ENCODE measurements at regions not wholly inside any gene's neighbourhood (a gene's known extent, or its start where the extent isn't known, plus 50 kb on each side); places are given as distances from the start of the nearest gene placed in this dataset.

- TF ChIP-seq CTCF (IDR thresholded peaks at IDR 0.05; ENCODE audit: low read depth, low read length) (no peak), POLR2A (IDR thresholded peaks at IDR 0.05; ENCODE audit: extremely low read depth, insufficient read length) (no peak), MYC (IDR thresholded peaks at IDR 0.05; ENCODE audit: low read depth, low read length) (no peak)
Measured at GRCh38 chr21:35811191-35811806, 249.0 kb downstream of the SETD4 start.
